RWPE1 (cell line): ENCODE measurements at regions not wholly inside any gene's neighbourhood (a gene's known extent, or its start where the extent isn't known, plus 50 kb on each side); places are given as distances from the start of the nearest gene placed in this dataset.

Source experiments
- CTCF ChIA-PET: fragments of 350-600 bp; sonication (Branson Sonifier 250); formaldehyde crosslinking; extraction: SDS; loops from one replicate; lab custom pipeline; 2021; lab: Yijun Ruan, JAX
- POLR2A ChIA-PET: fragments of 400-600 bp; formaldehyde crosslinking; extraction: SDS; loops from one replicate; lab custom pipeline; 2020; ENCODE audit warnings: antibody characterized with exemption; ENCODE audit not compliant: low non-redundant PET; lab: Yijun Ruan, JAX
- DNase-seq: peaks from one replicate; pipeline ENCODE4 v3.0.0; 2012; ENCODE audit warnings: low spot score
- H3K27ac ChIP-seq: fragments of 450-650 bp; 2 replicates; pipeline ENCODE4 v1.5.1; 2017
- TF ChIP-seq, protein P1 (sequence below): fragments of 450-650 bp; conservative IDR thresholded peaks from 2 replicates; pipeline ENCODE4 v1.5.1; 2017; ENCODE audit warnings: low read depth, mild to moderate bottlenecking

DNA sequence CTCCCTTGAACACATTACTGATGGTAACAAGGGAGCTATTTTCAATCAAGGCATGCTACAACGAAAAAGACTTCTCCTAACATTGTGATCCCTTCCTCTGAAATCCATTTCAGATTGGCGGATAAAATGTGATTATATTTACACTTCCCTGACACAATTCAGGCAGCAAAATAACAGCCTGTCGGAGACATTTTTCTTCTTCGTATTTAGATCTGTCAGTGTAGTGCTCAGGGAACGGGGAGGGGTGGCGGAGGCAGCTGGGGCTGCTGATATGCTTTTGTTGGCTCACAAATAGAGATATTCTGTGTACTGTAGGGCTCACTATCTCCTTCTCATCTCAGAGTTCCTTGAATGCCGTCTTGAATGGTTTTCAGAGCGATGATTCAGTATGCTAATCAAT, 1261.7 kb upstream of the AUTS2 start:
- TF ChIP-seq, protein P1, sequence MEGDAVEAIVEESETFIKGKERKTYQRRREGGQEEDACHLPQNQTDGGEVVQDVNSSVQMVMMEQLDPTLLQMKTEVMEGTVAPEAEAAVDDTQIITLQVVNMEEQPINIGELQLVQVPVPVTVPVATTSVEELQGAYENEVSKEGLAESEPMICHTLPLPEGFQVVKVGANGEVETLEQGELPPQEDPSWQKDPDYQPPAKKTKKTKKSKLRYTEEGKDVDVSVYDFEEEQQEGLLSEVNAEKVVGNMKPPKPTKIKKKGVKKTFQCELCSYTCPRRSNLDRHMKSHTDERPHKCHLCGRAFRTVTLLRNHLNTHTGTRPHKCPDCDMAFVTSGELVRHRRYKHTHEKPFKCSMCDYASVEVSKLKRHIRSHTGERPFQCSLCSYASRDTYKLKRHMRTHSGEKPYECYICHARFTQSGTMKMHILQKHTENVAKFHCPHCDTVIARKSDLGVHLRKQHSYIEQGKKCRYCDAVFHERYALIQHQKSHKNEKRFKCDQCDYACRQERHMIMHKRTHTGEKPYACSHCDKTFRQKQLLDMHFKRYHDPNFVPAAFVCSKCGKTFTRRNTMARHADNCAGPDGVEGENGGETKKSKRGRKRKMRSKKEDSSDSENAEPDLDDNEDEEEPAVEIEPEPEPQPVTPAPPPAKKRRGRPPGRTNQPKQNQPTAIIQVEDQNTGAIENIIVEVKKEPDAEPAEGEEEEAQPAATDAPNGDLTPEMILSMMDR: no peak
- DNase-seq: no peak
- H3K27ac ChIP-seq: no peak overlapping the region
- ChIA-PET POLR2A (no interaction called here), CTCF (no interaction called here)

- TF ChIP-seq, protein P1: no peak
- DNase-seq: no peak
- H3K27ac ChIP-seq: no peak overlapping the region
- CTCF ChIA-PET: no interaction called here
- POLR2A ChIA-PET: no interaction called here
Observed at GRCh38 chr7:68348401-68348800, 1249.9 kb upstream of the AUTS2 start.

DNA sequence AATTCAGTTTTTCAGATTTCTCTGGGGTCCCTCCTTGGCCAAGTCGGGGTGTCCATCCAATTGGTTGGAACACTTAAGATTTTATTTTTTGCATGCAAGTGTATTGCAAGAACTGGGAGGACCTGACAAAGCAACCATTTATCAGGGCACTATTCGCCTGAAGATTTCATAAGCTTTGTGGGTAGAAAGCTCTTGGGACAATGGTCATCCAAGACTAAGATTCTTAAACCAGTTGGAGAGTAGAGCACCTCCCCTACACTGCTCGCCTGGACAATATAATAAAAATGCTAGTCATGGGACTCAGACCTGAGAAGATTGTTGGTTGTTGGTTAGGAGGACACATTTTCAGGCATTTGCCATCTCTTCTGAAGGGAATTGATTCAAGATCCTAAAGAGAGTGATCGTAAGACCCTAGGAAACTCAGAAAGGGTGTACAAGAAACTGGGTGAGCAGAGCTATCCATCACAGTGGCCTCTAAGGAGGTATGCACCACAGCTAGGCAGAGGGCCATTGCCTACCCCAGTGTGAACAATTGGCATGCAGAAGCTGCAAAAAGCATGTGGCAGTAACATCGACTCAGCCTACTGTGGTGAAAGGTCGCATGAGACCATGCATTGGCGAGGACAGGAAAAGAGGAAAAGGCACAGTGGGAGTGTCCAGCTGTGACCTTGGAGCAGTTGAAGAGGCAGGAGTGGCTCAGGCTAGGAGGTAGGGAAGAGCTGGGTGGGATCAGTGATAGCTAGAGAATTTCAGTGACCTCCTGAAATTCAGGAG, 1235.3 kb upstream of the AUTS2 start:
- CTCF ChIA-PET: no interaction called here
- no peak for DNase-seq
- POLR2A ChIA-PET: no interaction called here
- TF ChIP-seq, protein P1: no peak
- H3K27ac ChIP-seq: no peak overlapping the region

- no peak for DNase-seq
- ChIA-PET CTCF (interaction anchor here (0.9 kb wide), 1 partner anchor 976 kb away, joined by 4 read pairs; no protein-coding TSS in a partner anchor), POLR2A (no interaction called here)
- TF ChIP-seq, protein P1: no peak
- no peak overlapping the region for H3K27ac ChIP-seq
Observed at GRCh38 chr7:68364886-68365625, 1233.2 kb upstream of the AUTS2 start.

- DNase-seq: no peak
- POLR2A ChIA-PET: no interaction called here
- no peak overlapping the region for H3K27ac ChIP-seq
- CTCF ChIA-PET: no interaction called here
- TF ChIP-seq, protein P1: no peak
Observed at GRCh38 chr7:68371985-68372384, 1226.3 kb upstream of the AUTS2 start.

- CTCF ChIA-PET: no interaction called here
Observed at GRCh38 chr7:68376131-68376661, 1222.1 kb upstream of the AUTS2 start.

More at GRCh38 chr7:68376131-68376661, 1222.1 kb upstream of the AUTS2 start:
- no peak for DNase-seq
- H3K27ac ChIP-seq: no peak overlapping the region
- POLR2A ChIA-PET: no interaction called here
- TF ChIP-seq, protein P1: no peak
